ENCODE measurements at regions not wholly inside any gene's neighbourhood (a gene's known extent, or its start where the extent isn't known, plus 50 kb on each side); places are given as distances from the start of the nearest gene placed in this dataset.

- TF ChIP-seq, protein P1, sequence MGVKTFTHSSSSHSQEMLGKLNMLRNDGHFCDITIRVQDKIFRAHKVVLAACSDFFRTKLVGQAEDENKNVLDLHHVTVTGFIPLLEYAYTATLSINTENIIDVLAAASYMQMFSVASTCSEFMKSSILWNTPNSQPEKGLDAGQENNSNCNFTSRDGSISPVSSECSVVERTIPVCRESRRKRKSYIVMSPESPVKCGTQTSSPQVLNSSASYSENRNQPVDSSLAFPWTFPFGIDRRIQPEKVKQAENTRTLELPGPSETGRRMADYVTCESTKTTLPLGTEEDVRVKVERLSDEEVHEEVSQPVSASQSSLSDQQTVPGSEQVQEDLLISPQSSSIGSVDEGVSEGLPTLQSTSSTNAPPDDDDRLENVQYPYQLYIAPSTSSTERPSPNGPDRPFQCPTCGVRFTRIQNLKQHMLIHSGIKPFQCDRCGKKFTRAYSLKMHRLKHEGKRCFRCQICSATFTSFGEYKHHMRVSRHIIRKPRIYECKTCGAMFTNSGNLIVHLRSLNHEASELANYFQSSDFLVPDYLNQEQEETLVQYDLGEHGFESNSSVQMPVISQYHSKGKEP (tag by site-specific recombination; IDR thresholded peaks at IDR 0.05), result no peak
Observed at GRCh38 chr18:10085876-10086275, 172.1 kb downstream of the VAPA start (continued).

DNA sequence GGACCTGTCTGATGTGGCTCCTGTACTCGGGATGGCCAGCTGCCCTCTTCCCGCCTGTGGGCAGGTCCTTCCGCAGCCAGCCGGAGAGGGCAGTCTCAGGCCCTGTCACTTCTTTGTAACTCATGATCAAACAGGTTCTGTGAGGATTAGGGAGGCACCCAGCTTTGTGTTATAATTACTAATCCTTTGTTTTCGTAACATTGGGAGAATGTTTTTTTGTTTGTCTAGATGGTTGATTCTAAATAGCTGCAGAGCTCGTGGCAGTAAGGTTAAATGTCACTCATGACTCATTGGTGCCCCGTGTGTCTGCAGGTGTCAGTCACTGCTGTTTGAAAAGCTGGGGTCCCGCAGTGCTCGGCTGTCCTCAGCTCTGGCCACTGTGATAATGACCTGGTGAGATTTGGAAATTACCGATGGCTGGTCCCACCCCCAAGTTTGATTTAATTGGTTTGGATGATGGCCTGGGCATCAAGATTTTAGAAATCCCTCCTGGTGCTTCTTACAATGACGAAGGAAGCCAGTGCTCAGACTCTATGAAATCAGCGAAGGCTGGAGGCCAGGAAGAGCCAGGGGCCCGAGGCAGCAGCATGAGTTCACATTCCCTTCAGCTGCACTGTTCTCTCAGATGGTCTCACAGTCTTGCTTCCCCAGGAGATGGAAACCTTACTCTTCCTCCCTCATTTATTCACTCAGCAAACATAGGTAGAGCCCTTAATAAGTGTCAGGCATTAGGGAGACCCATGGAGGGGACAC lies 172.8 kb downstream of the VAPA start:
- TF ChIP-seq ELK4 (IDR thresholded peaks at IDR 0.05; ENCODE audit: borderline replicate concordance, low read depth, low read length) (no peak), WT1 (tag by site-specific recombination; IDR thresholded peaks at IDR 0.05) (0 out of 2 replicates have a peak, but pooled peaks have one; percentile 23)
- Histone ChIP-seq H3K4me3 (ENCODE audit: low read depth, low read length) (no peak overlapping the region), H3K4me1 (ENCODE audit: control insufficient read depth, insufficient read depth, low read length) (no peaks in the 10 kb centered on the region), H3K9me3 (ENCODE audit: control insufficient read depth, insufficient read depth, low read depth, low read length) (no peaks in the 10 kb centered on the region), H3K36me3 (ENCODE audit: control insufficient read depth in 2 of 2, insufficient read depth in 1 of 2, low read length in 2 of 2) (no peaks in the 10 kb centered on the region), H3K27ac (ENCODE audit: extremely low read depth, low read depth, low read length) (no peak overlapping the region)
- POLR2A ChIA-PET, result no interaction called here
- CTCF ChIA-PET, result interaction anchor here (0.6 to 1.1 kb wide), 3 partner anchors 35 to 255 kb away, joined by 3 read pairs; no protein-coding TSS in a partner anchor

DNA sequence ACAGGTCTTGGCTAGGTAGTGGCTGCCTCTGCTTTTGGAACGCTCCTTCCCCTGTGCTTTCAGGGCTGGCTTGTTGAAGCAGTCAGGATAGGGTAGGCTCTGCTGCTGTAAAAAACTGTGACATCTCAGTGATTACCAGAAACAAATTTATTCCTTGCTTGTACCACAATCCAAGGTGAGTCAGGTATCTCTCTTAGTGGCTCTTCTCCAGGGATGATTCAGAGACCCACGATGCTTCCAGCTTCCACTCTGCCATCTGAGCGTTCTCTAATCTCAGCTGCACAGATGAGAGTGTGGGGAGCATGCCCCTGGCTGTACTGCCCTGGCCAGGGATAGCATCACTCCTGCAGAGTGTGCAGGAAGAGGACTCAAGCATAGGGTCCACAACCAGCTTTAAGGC lies 174.9 kb downstream of the VAPA start:
- ChIA-PET POLR2A (no interaction called here), CTCF (interaction anchor here (1.3 kb wide), 1 partner anchor 117 kb away, joined by 3 read pairs; no protein-coding TSS in a partner anchor)
- H3K4me1 ChIP-seq (ENCODE audit: control insufficient read depth, insufficient read depth, low read length), result no peaks in the 10 kb centered on the region
- no peaks in the 10 kb centered on the region for H3K36me3 ChIP-seq (ENCODE audit: control insufficient read depth in 2 of 2, insufficient read depth in 1 of 2, low read length in 2 of 2)
- no peaks in the 10 kb centered on the region for H3K9me3 ChIP-seq (ENCODE audit: control insufficient read depth, insufficient read depth, low read depth, low read length)
- H3K4me3 ChIP-seq (ENCODE audit: low read depth, low read length), result no peak overlapping the region
- TF ChIP-seq ZNF280C (tag by site-specific recombination; IDR thresholded peaks at IDR 0.05), result no peak
- no peak overlapping the region for H3K27ac ChIP-seq (ENCODE audit: extremely low read depth, low read depth, low read length)

GRCh38 chr18:10089881-10090280 lies 176.1 kb downstream of the VAPA start:
- no peaks in the 10 kb centered on the region for H3K9me3 ChIP-seq (ENCODE audit: control insufficient read depth, insufficient read depth, low read depth, low read length)
- H3K4me1 ChIP-seq (ENCODE audit: control insufficient read depth, insufficient read depth, low read length), result no peaks in the 10 kb centered on the region
- POLR2A ChIA-PET, result no interaction called here
- H3K27ac ChIP-seq (ENCODE audit: extremely low read depth, low read depth, low read length), result no peak overlapping the region
- H3K4me3 ChIP-seq (ENCODE audit: low read depth, low read length), result no peak overlapping the region
- CTCF ChIA-PET, result interaction anchor here (0.5 to 0.6 kb wide), 3 partner anchors 54 to 472 kb away, joined by 3 to 4 read pairs (median 4); no protein-coding TSS in a partner anchor
- no peaks in the 10 kb centered on the region for H3K36me3 ChIP-seq (ENCODE audit: control insufficient read depth in 2 of 2, insufficient read depth in 1 of 2, low read length in 2 of 2)
- TF ChIP-seq ZNF501 (tag by site-specific recombination; IDR thresholded peaks at IDR 0.05), result no peak
- TF ChIP-seq ZNF248 (tag by site-specific recombination; IDR thresholded peaks at IDR 0.05), result no peak
- no peak for TF ChIP-seq SP3 (tag by site-specific recombination; IDR thresholded peaks at IDR 0.05)
- TF ChIP-seq, protein P2, sequence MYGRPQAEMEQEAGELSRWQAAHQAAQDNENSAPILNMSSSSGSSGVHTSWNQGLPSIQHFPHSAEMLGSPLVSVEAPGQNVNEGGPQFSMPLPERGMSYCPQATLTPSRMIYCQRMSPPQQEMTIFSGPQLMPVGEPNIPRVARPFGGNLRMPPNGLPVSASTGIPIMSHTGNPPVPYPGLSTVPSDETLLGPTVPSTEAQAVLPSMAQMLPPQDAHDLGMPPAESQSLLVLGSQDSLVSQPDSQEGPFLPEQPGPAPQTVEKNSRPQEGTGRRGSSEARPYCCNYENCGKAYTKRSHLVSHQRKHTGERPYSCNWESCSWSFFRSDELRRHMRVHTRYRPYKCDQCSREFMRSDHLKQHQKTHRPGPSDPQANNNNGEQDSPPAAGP (tag by site-specific recombination; IDR thresholded peaks at IDR 0.05), result no peak
- no peak for TF ChIP-seq ZNF302 (tag by site-specific recombination; IDR thresholded peaks at IDR 0.05; ENCODE audit: low read depth)
- TF ChIP-seq ZNF214 (tag by site-specific recombination; IDR thresholded peaks at IDR 0.05; ENCODE audit: borderline replicate concordance), result no peak
- no peak for TF ChIP-seq KLF9 (tag by site-specific recombination; IDR thresholded peaks at IDR 0.05; ENCODE audit: low read depth)
- no peak for TF ChIP-seq REST (tag by site-specific recombination; IDR thresholded peaks at IDR 0.05)
- TF ChIP-seq ZNF223 (tag by site-specific recombination; IDR thresholded peaks at IDR 0.05), result no peak
- TF ChIP-seq ZNF138 (tag by site-specific recombination; IDR thresholded peaks at IDR 0.05; ENCODE audit: borderline replicate concordance), result no peak
- TF ChIP-seq ZNF341 (tag by site-specific recombination; IDR thresholded peaks at IDR 0.05; ENCODE audit: low read depth), result no peak
- no peak for TF ChIP-seq ZNF48 (tag by site-specific recombination; IDR thresholded peaks at IDR 0.05)
- no peak for TF ChIP-seq TRIM28 (IDR thresholded peaks at IDR 0.05; ENCODE audit: borderline replicate concordance, low read length)
- TF ChIP-seq OSR2 (tag by site-specific recombination; IDR thresholded peaks at IDR 0.05), result no peak
- TF ChIP-seq ZNF521 (tag by site-specific recombination; IDR thresholded peaks at IDR 0.05), result no peak
- no peak for TF ChIP-seq ZNF175 (tag by site-specific recombination; IDR thresholded peaks at IDR 0.05)
